BLaER1 treated with 17β-estradiol and CSF1 and Interleukin-3, amounts not matched to agents 10 nM and 100 nM (cell line): ENCODE measurements at regions not wholly inside any gene's neighbourhood (a gene's known extent, or its start where the extent isn't known, plus 50 kb on each side); places are given as distances from the start of the nearest gene placed in this dataset.

ENCODE experiments used
- H3K27ac ChIP-seq, 11 experiments: shearing (Covaris generic); formaldehyde crosslinking; 2 replicates each; pipeline ENCODE4 v1.8.1; 2022
- H3K27me3 ChIP-seq, 11 experiments: shearing (Covaris generic); formaldehyde crosslinking; 2 replicates each; pipeline ENCODE4 v1.8.1; 2022
- H3K36me3 ChIP-seq, 11 experiments: shearing (Covaris generic); formaldehyde crosslinking; 2 replicates each; pipeline ENCODE4 v1.8.1; 2022
- H3K4me1 ChIP-seq, 10 experiments: shearing (Covaris generic); formaldehyde crosslinking; 2 replicates each; pipeline ENCODE4 v1.8.1; 2022
- H3K4me2 ChIP-seq, 11 experiments: shearing (Covaris generic); formaldehyde crosslinking; 2 replicates each; pipeline ENCODE4 v1.8.1; 2022
- H3K4me3 ChIP-seq, 10 experiments: shearing (Covaris generic); formaldehyde crosslinking; 2 replicates each; pipeline ENCODE4 v1.8.1; 2022
- H3K9ac ChIP-seq, 11 experiments: shearing (Covaris generic); formaldehyde crosslinking; 2 replicates each; pipeline ENCODE4 v1.8.1; 2022
- H3K9me3 ChIP-seq, 11 experiments: shearing (Covaris generic); formaldehyde crosslinking; replicated peaks in 1 of 11; 2 replicates each; pipeline ENCODE4 v1.8.1; 2022
- H4K20me1 ChIP-seq, 11 experiments: shearing (Covaris generic); formaldehyde crosslinking; 2 replicates each; pipeline ENCODE4 v1.8.1; 2022
- Cebpa-rat ChIP-seq, 11 experiments: shearing (Covaris generic); IDR thresholded peaks; 2 replicates each; pipeline ENCODE4 v1.8.1; 2022

DNA sequence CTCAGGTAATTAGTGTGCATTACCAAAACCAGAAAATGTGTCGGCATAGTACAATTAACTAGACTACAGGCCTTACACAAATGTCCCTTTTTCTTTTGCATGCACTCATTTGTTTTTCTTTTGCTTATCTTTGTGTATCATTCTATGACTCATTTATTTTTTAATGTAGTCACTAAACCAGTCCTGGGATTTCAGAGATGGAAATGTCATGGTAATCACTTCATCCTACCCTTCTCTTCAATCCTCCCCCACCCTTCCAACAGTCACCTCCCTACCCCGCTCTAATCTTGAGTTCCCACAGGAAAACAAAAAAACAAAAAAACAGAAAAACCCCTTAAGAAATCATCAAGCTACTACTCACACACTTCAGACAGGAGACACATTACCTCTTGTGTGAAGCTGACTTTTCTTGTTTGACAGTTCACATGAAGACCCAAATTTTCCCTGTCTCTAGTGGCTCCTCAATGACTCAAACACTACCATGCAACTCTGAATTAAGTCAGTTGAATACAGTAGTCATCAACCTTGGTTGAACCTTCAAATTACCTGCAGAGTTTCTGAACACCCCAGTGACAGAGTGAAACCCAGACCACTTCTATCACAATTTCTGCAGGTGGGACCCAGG is 242.4 kb upstream of the SALL1 start:
- peaks cover 9 to 27% (median 21%) of the 10 kb centered on the region in 11 experiments; a peak in 20 of 22 replicates for H3K9me3 ChIP-seq
- H3K27ac ChIP-seq: no peak overlapping the region
- H3K9ac ChIP-seq: no peak overlapping the region
- H3K4me1 ChIP-seq: peaks cover 0 to 5% (median 0%) of the 10 kb centered on the region in 10 experiments; a peak in 3 of 20 replicates
- H4K20me1 ChIP-seq: no peaks in the 10 kb centered on the region
- no peak overlapping the region for H3K4me2 ChIP-seq
- H3K36me3 ChIP-seq: no peaks in the 10 kb centered on the region
- H3K4me3 ChIP-seq: no peak overlapping the region
- H3K27me3 ChIP-seq: no peaks in the 10 kb centered on the region
- TF ChIP-seq Cebpa-rat (IDR thresholded peaks at IDR 0.05): no peak

DNA sequence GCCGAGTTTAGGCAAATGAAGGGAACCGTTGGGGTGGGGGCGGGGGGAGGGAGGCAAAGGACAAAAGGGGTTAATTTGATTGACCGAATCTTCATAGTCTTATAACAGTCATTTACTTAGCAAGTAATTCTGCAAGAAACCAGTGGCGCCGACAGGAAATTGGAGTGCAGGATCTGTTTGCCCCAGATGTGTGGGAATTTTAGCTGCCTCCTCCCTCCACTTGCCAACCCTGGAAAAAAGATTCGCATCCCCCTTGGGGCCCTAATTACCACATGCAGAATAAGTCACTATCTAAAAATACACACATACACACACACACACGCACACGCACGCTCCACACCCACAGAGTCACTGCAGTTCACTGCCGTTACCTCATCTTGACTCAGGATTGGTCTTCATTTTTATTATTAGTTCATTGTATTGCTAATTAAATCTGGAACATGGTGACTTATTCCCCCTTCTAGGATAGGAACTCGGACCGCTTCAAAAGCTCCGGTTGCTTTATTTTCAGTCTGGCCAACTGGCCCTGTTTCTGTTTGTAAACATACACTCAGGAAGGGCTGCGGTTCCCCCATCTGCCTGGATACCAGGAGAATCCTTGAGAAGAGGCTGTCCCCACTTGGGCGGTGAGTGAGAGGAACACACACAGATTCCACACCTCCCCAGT is 241.6 kb upstream of the SALL1 start:
- Histone ChIP-seq H3K27ac (no peak overlapping the region), H3K27me3 (no peaks in the 10 kb centered on the region), H4K20me1 (no peaks in the 10 kb centered on the region), H3K36me3 (no peaks in the 10 kb centered on the region), H3K4me1 (peaks cover 0 to 5% (median 0%) of the 10 kb centered on the region in 10 experiments; a peak in 3 of 20 replicates), H3K4me2 (no peak overlapping the region; a peak in 1 of 22 replicates), H3K9me3 (peaks cover 9 to 24% (median 21%) of the 10 kb centered on the region in 11 experiments; a peak in 20 of 22 replicates), H3K4me3 (no peak overlapping the region), H3K9ac (no peak overlapping the region)
- no peak for TF ChIP-seq Cebpa-rat (IDR thresholded peaks at IDR 0.05)

DNA sequence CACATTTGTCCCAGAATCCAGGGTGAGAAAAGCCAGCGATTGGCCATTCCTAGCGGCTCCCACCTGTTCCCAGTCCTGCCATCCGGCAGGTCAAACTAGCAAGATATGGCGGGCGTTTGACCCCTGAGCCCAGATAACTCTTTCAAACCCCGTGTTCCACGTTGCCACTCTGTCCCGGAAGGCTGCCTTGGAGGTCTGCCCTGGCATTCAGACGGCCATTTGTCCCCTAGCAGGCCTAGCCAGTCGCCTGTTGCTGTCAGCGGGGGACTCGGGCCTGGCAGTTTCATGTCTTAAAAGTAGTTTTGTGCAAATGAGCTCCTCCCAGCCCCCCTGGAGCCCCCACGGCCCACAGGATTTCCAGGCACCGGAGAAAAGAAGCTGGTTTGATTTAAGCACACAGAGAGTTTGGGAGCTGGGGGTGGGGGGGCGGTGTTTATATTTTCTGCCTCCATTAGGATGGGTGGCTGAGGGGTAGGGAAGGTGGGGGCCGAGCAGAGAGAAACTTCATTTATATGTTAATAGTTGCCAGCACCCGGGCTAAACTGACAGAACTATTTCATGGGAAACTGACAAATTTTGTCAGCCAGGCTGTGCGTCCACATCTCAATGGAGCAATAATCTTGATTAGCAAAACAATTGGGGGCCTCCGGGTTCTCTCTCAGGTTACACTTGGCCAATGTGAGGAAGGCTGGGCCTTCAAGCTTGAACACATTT is 240.9 kb upstream of the SALL1 start:
- TF ChIP-seq Cebpa-rat (IDR thresholded peaks at IDR 0.05): no peak
- H3K27me3 ChIP-seq: no peaks in the 10 kb centered on the region
- no peak overlapping the region for H3K4me3 ChIP-seq
- no peaks in the 10 kb centered on the region for H4K20me1 ChIP-seq
- H3K9ac ChIP-seq: no peak overlapping the region
- peaks cover 9 to 17% (median 15%) of the 10 kb centered on the region in 11 experiments; a peak in 19 of 22 replicates for H3K9me3 ChIP-seq
- no peak overlapping the region for H3K27ac ChIP-seq
- H3K36me3 ChIP-seq: no peaks in the 10 kb centered on the region
- peaks cover 0 to 5% (median 0%) of the 10 kb centered on the region in 10 experiments; a peak in 3 of 20 replicates for H3K4me1 ChIP-seq
- H3K4me2 ChIP-seq: no peak overlapping the region

DNA sequence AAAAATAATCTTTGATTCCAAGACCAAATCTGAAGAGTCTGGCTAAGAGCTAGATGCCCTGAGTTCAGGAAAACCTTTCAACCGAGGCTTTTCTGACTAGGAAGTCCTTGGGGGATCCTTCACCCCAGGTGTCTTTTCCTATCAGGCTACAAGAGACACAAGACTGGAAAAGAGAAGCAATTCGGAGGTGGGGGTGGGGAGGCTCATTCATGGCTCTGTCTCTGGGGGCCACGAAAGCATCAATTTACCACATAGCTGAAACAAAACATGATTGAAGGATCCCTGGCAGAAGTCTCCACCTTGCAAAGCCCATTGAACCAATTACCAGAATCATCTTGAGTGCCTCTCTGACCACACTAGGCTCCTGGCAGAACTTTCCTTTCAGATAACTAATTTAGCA is 239.8 kb upstream of the SALL1 start:
- Histone ChIP-seq H3K9ac (no peak overlapping the region), H4K20me1 (no peaks in the 10 kb centered on the region), H3K36me3 (no peaks in the 10 kb centered on the region), H3K4me3 (no peak overlapping the region), H3K9me3 (peaks cover 8 to 16% (median 13%) of the 10 kb centered on the region in 11 experiments; a peak in 18 of 22 replicates), H3K27ac (no peak overlapping the region), H3K4me1 (peaks cover 0 to 5% (median 0%) of the 10 kb centered on the region in 10 experiments; a peak in 3 of 20 replicates), H3K4me2 (peak overlapping the region in 3 of 11 experiments; percentile 23 to 29 (median 24); a peak in 2 of 22 replicates), H3K27me3 (no peaks in the 10 kb centered on the region)
- TF ChIP-seq Cebpa-rat (IDR thresholded peaks at IDR 0.05): no peak

DNA sequence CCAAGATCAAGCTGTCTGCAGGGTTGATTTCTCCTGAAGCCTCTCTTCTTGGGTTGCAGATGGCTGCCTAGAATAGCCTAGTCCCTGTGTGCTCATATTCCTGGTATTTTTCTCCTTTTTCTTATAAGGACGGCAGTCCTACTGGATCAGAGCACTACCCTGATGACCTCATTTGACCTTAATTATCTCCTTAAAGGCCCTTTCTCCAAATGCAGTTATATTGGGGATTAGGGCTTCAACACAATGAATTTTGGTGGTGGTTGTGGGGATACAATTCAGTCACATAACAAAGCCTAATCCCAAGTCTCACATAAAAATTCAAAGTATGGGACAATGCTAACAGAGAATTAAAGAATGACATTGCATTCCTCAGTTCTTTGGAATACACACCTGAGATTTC is 238.8 kb upstream of the SALL1 start:
- Histone ChIP-seq H3K9ac (no peak overlapping the region), H3K36me3 (no peaks in the 10 kb centered on the region), H4K20me1 (no peaks in the 10 kb centered on the region), H3K27me3 (no peaks in the 10 kb centered on the region), H3K4me2 (no peak overlapping the region), H3K9me3 (peaks cover 8 to 16% (median 13%) of the 10 kb centered on the region in 11 experiments; a peak in 18 of 22 replicates), H3K4me1 (peaks cover 0 to 5% (median 0%) of the 10 kb centered on the region in 10 experiments; a peak in 3 of 20 replicates), H3K4me3 (no peak overlapping the region), H3K27ac (no peak overlapping the region)
- no peak for TF ChIP-seq Cebpa-rat (IDR thresholded peaks at IDR 0.05)

DNA sequence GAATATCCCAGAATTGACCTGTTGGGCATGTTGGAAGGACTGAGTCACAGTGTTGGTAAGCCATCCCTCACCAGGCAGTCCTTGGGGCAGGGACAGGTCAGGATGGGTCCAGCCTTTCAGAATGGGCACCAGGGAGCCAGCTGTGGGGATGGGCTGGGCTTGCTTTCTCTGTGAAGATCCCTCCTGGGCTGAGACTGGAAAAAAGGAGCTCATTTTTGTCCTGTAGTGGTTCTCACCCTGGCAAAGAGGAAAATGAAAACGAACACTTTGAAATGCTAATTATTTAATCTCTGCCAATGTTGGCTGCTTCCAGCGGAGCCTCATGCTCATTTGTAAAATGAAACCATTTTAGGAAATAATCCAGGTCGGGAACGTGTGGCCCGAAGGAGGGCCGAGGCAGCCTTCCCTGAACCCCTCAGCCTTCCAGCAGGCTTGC is 237.5 kb upstream of the SALL1 start:
- TF ChIP-seq Cebpa-rat (IDR thresholded peaks at IDR 0.05): no peak
- no peaks in the 10 kb centered on the region for H4K20me1 ChIP-seq

DNA sequence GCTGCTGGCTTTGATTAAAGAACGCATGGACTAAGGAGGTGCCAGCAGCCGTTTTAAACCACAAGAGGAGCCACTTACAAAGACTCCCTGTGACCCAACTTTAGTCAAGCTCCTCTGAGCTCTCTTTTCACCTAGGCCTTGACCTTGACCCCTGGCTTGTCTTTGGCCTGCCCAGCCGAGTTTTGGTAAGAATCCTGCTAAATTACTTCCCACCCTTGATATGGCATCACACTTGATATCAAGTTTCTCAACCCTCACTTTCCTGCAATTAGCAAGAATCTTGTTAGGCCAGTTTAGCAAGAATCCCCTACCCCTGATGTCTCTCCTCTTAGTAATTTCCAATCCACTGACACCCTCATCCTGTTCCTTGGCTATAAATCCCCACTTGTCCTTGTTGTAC is 232.8 kb upstream of the SALL1 start:
- Histone ChIP-seq H3K4me1 (no peaks in the 10 kb centered on the region; a peak in 2 of 20 replicates), H3K27me3 (no peaks in the 10 kb centered on the region), H3K4me3 (no peak overlapping the region), H3K4me2 (no peak overlapping the region), H3K9me3 (peaks cover 0 to 6% (median 3%) of the 10 kb centered on the region in 11 experiments; a peak in 14 of 22 replicates), H3K27ac (no peak overlapping the region), H3K9ac (no peak overlapping the region), H4K20me1 (no peaks in the 10 kb centered on the region), H3K36me3 (no peaks in the 10 kb centered on the region)
- TF ChIP-seq Cebpa-rat (IDR thresholded peaks at IDR 0.05): no peak

More for the DNA sequence above, 237.5 kb upstream of the SALL1 start:
- no peak overlapping the region for H3K4me3 ChIP-seq
- H3K4me2 ChIP-seq: no peak overlapping the region
- H3K27me3 ChIP-seq: no peaks in the 10 kb centered on the region
- H3K9ac ChIP-seq: no peak overlapping the region
- peaks cover 8 to 16% (median 13%) of the 10 kb centered on the region in 11 experiments; a peak in 18 of 22 replicates for H3K9me3 ChIP-seq
- H3K4me1 ChIP-seq: peaks cover 0 to 5% (median 0%) of the 10 kb centered on the region in 10 experiments; a peak in 3 of 20 replicates
- H3K36me3 ChIP-seq: no peaks in the 10 kb centered on the region
- H3K27ac ChIP-seq: no peak overlapping the region

DNA sequence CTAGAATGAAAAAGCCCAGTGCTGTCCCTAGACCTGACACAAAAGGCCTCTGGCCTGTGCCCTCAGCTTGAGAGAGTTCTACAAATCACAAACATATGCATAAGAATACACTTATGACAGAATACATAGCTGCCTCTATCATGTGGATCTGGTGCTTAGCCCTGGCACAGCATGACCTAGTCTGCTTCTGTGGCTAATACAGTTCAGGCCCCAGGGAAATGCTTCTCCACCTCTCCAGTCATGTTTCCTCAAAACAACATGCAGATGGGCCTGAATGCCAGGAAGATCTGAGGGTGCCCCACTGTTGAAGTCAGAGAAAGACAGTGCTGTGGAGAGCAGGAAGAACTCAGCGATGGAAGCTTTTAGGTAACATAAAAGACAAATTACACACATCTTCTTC is 231.9 kb upstream of the SALL1 start:
- no peak overlapping the region for H3K4me2 ChIP-seq
- no peak for TF ChIP-seq Cebpa-rat (IDR thresholded peaks at IDR 0.05)
- H3K4me1 ChIP-seq: no peaks in the 10 kb centered on the region; a peak in 2 of 20 replicates
- H3K9me3 ChIP-seq: peaks cover 0 to 4% (median 0%) of the 10 kb centered on the region in 11 experiments; a peak in 1 of 22 replicates
- H4K20me1 ChIP-seq: no peaks in the 10 kb centered on the region
- no peaks in the 10 kb centered on the region for H3K27me3 ChIP-seq
- no peak overlapping the region for H3K9ac ChIP-seq
- H3K36me3 ChIP-seq: no peaks in the 10 kb centered on the region
- H3K27ac ChIP-seq: no peak overlapping the region
- no peak overlapping the region for H3K4me3 ChIP-seq

DNA sequence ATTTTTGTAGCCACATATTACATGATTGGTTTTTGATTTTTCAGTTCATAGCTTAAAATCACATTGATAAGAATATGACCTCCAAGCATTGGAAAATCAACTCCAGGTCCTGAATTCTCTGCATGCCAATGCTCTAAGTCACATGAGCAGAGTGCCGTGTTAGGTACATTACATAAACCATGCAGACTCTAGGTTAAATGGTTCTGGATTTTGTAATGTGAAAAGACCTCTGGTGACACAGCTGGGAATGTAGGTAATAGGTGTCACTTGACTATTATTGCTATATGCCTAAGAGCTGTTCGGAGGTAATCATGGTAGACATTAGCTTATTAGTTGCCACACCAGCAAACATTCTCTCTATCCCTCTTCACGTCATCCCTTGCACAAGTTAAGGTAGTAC is 231.1 kb upstream of the SALL1 start:
- Histone ChIP-seq H3K27ac (no peak overlapping the region), H3K9me3 (peaks cover 0 to 4% (median 0%) of the 10 kb centered on the region in 11 experiments; a peak in 1 of 22 replicates), H3K9ac (no peak overlapping the region), H3K4me2 (no peak overlapping the region), H3K36me3 (no peaks in the 10 kb centered on the region), H3K27me3 (no peaks in the 10 kb centered on the region), H3K4me3 (no peak overlapping the region), H3K4me1 (no peaks in the 10 kb centered on the region; a peak in 2 of 20 replicates), H4K20me1 (no peaks in the 10 kb centered on the region)
- no peak for TF ChIP-seq Cebpa-rat (IDR thresholded peaks at IDR 0.05)
